HepG2 (cell line): ENCODE measurements at regions not wholly inside any gene's neighbourhood (a gene's known extent, or its start where the extent isn't known, plus 50 kb on each side); places are given as distances from the start of the nearest gene placed in this dataset.

Experiments used
- ATAC-seq: fragments of 200-7000 bp; cut with Tn5 transposase; 3 replicates; pipeline ENCODE4 v1.9.1; 2020; ENCODE audit warnings: mild to moderate bottlenecking, moderate library complexity
- BruUV-seq: library from RNA; stranded (reverse); fragments of 400-500 nt; replicated peaks from 2 replicates; lab custom pipeline; 2021; lab: Mats Ljungman, UMichigan
- CTCF ChIA-PET: fragments of 300-600 bp; formaldehyde crosslinking; extraction: SDS; loops from one replicate; lab custom pipeline; 2021; ENCODE audit warnings: low total read pairs, inconsistent platforms, low intra/inter-chr PET ratio; lab: Yijun Ruan, JAX
- POLR2A ChIA-PET: fragments of 350-600 bp; sonication (Branson Sonifier 250); formaldehyde crosslinking; loops from one replicate; lab custom pipeline; 2020; ENCODE audit warnings: antibody characterized with exemption, inconsistent platforms; lab: Yijun Ruan, JAX
- DNase-seq: peaks from one replicate; pipeline ENCODE4 v3.0.0-alpha.2; 2015; ENCODE audit warnings: low spot score
- FAIRE-seq: peaks from 3 replicates; lab custom pipeline; 2011; peaks lifted over from hg19 to GRCh38; lab: Jason Lieb, UNC
- H2AFZ ChIP-seq: one replicate; pipeline ENCODE4 v1.6.1; 2011; ENCODE audit warnings: low read length, inconsistent platforms
- H3K27ac ChIP-seq: fragments of 300-600 bp; 3 replicates; pipeline ENCODE4 v1.8.0; 2011; ENCODE audit warnings: mixed run types, mild to moderate bottlenecking, mixed read lengths, low read length, inconsistent platforms; ENCODE audit not compliant: insufficient read depth; ENCODE audit errors: extremely low read length
- H3K27me3 ChIP-seq, 2 experiments: fragments of 200-600 bp in 1 of 2; 2 replicates in 1 of 2; 3 replicates in 1 of 2; pipeline versions ENCODE4 v1.6.0 to v1.8.0; 2011; ENCODE audit warnings: low read length in 2 of 2, mild to moderate bottlenecking in 2 of 2, moderate library complexity in 2 of 2, inconsistent platforms in 1 of 2; ENCODE audit not compliant: insufficient read depth in 2 of 2, control insufficient read depth in 1 of 2
- H3K36me3 ChIP-seq, 2 experiments: fragments of 200-600 bp in 1 of 2; replicated peaks in 1 of 2; 2 replicates in 1 of 2; 3 replicates in 1 of 2; pipeline versions ENCODE4 v1.5.1 to v1.8.0; 2011; ENCODE audit warnings: low read length in 2 of 2, inconsistent platforms in 1 of 2; ENCODE audit not compliant: insufficient read depth in 2 of 2, control insufficient read depth in 1 of 2
- H3K4me1 ChIP-seq: 2 replicates; pipeline ENCODE4 v1.5.1; 2012; ENCODE audit warnings: low read length, inconsistent platforms; ENCODE audit not compliant: insufficient read depth
- H3K4me2 ChIP-seq: 2 replicates; pipeline ENCODE4 v1.6.0; 2011; ENCODE audit warnings: low read depth, low read length, inconsistent platforms
- H3K4me3 ChIP-seq, 3 experiments: fragments of 200-600 bp in 1 of 3; sonication (generic), shearing (Covaris generic) in 1 of 3; replicated peaks in 1 of 3; 2 replicates each; pipeline ENCODE4 v1.5.1; 2011 to 2016; ENCODE audit warnings: low read length in 3 of 3, inconsistent platforms in 2 of 3, low read depth in 2 of 3, mild to moderate bottlenecking in 2 of 3, control low read depth in 1 of 3, mixed read lengths in 1 of 3; ENCODE audit not compliant: insufficient read depth in 1 of 3
- H3K79me2 ChIP-seq: one replicate; pipeline ENCODE4 v1.6.1; 2011; ENCODE audit warnings: low read length, inconsistent platforms; ENCODE audit not compliant: insufficient read depth
- H3K9ac ChIP-seq: 2 replicates; pipeline ENCODE4 v1.6.0; 2011; ENCODE audit warnings: mild to moderate bottlenecking, low read depth, low read length, inconsistent platforms; ENCODE audit not compliant: insufficient read depth
- H3K9me3 ChIP-seq: 2 replicates; pipeline ENCODE4 v1.5.1; 2012; ENCODE audit warnings: mild to moderate bottlenecking, low read length
- H4K20me1 ChIP-seq: 2 replicates; pipeline ENCODE4 v1.6.0; 2011; ENCODE audit warnings: inconsistent platforms, mild to moderate bottlenecking, low read length, moderate library complexity; ENCODE audit not compliant: insufficient read depth
- CAMTA2 ChIP-seq: sonication (generic); formaldehyde crosslinking; IDR thresholded peaks from 2 replicates; pipeline ENCODE4 v1.4.0; 2020; ENCODE audit warnings: mild to moderate bottlenecking, missing genetic modification reagents, borderline replicate concordance
- MED1 ChIP-seq: sonication (generic); formaldehyde crosslinking; IDR thresholded peaks from 2 replicates; pipeline ENCODE4 v1.4.0; 2020; ENCODE audit warnings: missing genetic modification reagents
- SCMH1 ChIP-seq: sonication (generic); formaldehyde crosslinking; IDR thresholded peaks from 2 replicates; pipeline ENCODE4 v1.9.0; 2021; ENCODE audit warnings: missing genetic modification reagents, mild to moderate bottlenecking, borderline replicate concordance
- SYNCRIP ChIP-seq: fragments of 200-400 bp; formaldehyde crosslinking; IDR thresholded peaks from 2 replicates; pipeline ENCODE4 v1.6.1; 2018; ENCODE audit warnings: mild to moderate bottlenecking, low read depth, low read length; ENCODE audit not compliant: insufficient read depth
- U2AF2 ChIP-seq: fragments of 200-400 bp; formaldehyde crosslinking; IDR thresholded peaks from 2 replicates; pipeline ENCODE4 v1.6.1; 2017; ENCODE audit warnings: low read depth, mild to moderate bottlenecking, low read length
- ZBED4 ChIP-seq: sonication (generic); formaldehyde crosslinking; IDR thresholded peaks from 2 replicates; pipeline ENCODE4 v1.4.0; 2020; ENCODE audit warnings: missing genetic modification reagents, borderline replicate concordance
- ZNF597 ChIP-seq: sonication (generic); formaldehyde crosslinking; IDR thresholded peaks from 2 replicates; pipeline ENCODE4 v1.5.0; 2020; ENCODE audit warnings: missing genetic modification reagents
- ZNF775 ChIP-seq: sonication (generic); formaldehyde crosslinking; IDR thresholded peaks from 2 replicates; pipeline ENCODE4 v1.4.0; 2020; ENCODE audit warnings: missing genetic modification reagents, mild to moderate bottlenecking, moderate library complexity, borderline replicate concordance
- in situ Hi-C: cut with HindIII; loops from 2 replicates; pipeline ENCODE4 v1.10.0; 2017; ENCODE audit warnings: low pct_unique_long_range_greater_than_20kb; ENCODE audit not compliant: extremely low pct_ligation_motif_present
- intact Hi-C: fragments of 100-400 bp; cut with micrococcal nuclease; formaldehyde crosslinking; loops from one replicate; pipeline ENCODE4 v1.10.0; 2022; ENCODE audit not compliant: unreplicated experiment

DNA sequence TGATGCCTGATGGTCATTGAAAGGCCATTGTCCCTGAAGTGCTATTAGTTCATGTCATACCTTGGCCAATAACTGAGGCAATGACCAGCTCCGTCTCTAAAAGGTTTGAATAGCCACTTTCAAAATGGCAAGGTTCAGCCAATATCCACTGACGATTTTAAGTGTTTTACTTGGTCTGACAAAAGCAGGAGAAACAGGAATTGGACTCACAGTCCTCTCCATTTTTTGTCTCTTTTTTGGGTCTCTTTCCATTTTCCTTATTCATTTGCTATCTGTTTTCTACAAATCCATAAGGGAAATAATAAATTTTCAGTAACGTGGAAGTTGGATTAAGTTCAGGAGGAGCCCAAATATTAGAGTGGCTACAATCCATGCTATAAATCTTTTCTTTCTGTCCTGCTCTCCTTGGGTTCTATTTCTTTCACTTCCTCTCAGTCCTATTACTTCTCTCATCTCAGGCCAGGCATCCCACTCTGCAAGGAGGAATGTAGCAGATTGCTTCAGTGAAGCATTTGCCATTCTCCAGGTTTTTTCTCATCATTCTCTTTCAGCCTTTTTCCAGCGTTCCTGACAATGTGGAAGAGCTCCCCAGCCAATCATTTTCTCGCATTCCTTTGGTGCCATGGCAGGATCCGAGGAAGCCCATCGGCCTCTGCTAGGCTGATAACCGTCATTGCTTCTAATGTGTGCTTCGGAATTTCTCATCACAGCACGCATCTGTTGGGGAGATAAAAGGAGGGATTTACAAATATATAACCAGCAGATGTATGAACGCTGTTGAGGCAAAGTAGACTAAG is 414.5 kb downstream of the ADGRL2 start (continued):
- TF ChIP-seq ZNF597 (no peak), MED1 (CRISPR knock-in tag) (no peak), SCMH1 (CRISPR knock-in tag) (no peak), CAMTA2 (CRISPR knock-in tag) (no peak), ZNF775 (CRISPR knock-in tag) (no peak), ZBED4 (no peak)
- TF ChIP-seq, all 625 proteins: peak for 0

DNA sequence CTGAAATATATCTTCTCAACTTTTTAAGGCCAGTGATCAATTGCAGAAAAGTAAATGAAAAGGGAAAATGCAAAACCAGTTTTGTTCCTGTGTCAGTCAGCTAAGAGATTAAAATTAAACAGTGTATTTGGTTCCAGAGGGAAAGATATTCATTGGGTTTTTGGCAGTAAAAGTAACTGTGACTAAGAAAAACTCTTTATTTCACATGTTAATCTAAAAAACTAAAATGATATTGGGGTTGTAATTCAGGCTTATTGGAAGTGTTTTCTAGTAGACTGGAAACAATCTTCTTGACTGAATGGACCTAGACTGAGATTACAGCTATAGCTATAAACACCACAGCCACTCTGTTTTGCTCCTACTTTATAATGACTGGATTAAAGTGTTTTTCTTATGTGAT is 413.9 kb downstream of the ADGRL2 start:
- ATAC-seq (no peak), FAIRE-seq (no peak)
- TF ChIP-seq SYNCRIP (no peak), U2AF2 (no peak)

More for the DNA sequence above, 413.9 kb downstream of the ADGRL2 start:
- H4K20me1 ChIP-seq = no peaks in the 10 kb centered on the region
- H3K4me3 ChIP-seq = no peak overlapping the region
- no peaks in the 10 kb centered on the region for H3K36me3 ChIP-seq
- no peak overlapping the region for H3K27ac ChIP-seq
- H3K4me1 ChIP-seq = no peaks in the 10 kb centered on the region
- H3K9ac ChIP-seq = no peak overlapping the region
- POLR2A ChIA-PET = no interaction called here
- no TSS peak for BruUV-seq
- H3K79me2 ChIP-seq = no peaks in the 10 kb centered on the region
- H3K9me3 ChIP-seq = peaks cover 83% of the 10 kb centered on the region
- CTCF ChIA-PET = no interaction called here
- H3K27me3 ChIP-seq = no peaks in the 10 kb centered on the region
- in situ Hi-C loops (no loop called here), intact Hi-C loops (no loop called here)
- H2AFZ ChIP-seq = no peak overlapping the region
- no peak for DNase-seq
- no peak overlapping the region for H3K4me2 ChIP-seq
